Spleen (tissue), 11 donors: ENCODE measurements at regions not wholly inside any gene's neighbourhood (a gene's known extent, or its start where the extent isn't known, plus 50 kb on each side); places are given as distances from the start of the nearest gene placed in this dataset.

Source experiments
- DNase-seq: peaks from one replicate; pipeline ENCODE4 v3.0.0-alpha.2; 2020
- H3K27ac ChIP-seq, 8 donors: fragments of 200-600 bp; sonication (generic) in 7 of 8; 1 replicate in 4 of 8; 2 replicates in 4 of 8; pipeline versions ENCODE4 v1.5.0 to v1.8.0; 2016 to 2021; ENCODE audit warnings: inconsistent platforms in 4 of 8, mild to moderate bottlenecking in 4 of 8, moderate library complexity in 1 of 8
- H3K27me3 ChIP-seq, 7 donors: fragments of 200-600 bp; sonication (generic) in 6 of 7; replicated peaks in 1 of 7; 1 replicate in 4 of 7; 2 replicates in 3 of 7; pipeline versions ENCODE4 v1.5.0 to v1.8.0; 2016 to 2021; ENCODE audit warnings: inconsistent platforms in 3 of 7, mild to moderate bottlenecking in 1 of 7
- H3K36me3 ChIP-seq, 6 donors: fragments of 200-600 bp; sonication (generic) in 5 of 6; 1 replicate in 4 of 6; 2 replicates in 2 of 6; pipeline versions ENCODE4 v1.5.0 to v1.8.0; 2016 to 2021; ENCODE audit warnings: inconsistent platforms in 2 of 6
- H3K4me1 ChIP-seq, 6 donors: fragments of 200-600 bp; sonication (generic) in 5 of 6; 1 replicate in 3 of 6; 2 replicates in 3 of 6; pipeline versions ENCODE4 v1.5.0 to v1.8.0; 2016 to 2021; ENCODE audit warnings: inconsistent platforms in 3 of 6
- H3K4me3 ChIP-seq, 8 donors: fragments of 200-600 bp; sonication (generic) in 7 of 8; 1 replicate in 4 of 8; 2 replicates in 4 of 8; pipeline versions ENCODE4 v1.5.0 to v1.8.0; 2016 to 2021; ENCODE audit warnings: inconsistent platforms in 4 of 8, mild to moderate bottlenecking in 4 of 8, moderate library complexity in 2 of 8
- H3K9me3 ChIP-seq, 8 donors: fragments of 200-600 bp; sonication (generic) in 7 of 8; 1 replicate in 4 of 8; 2 replicates in 4 of 8; pipeline versions ENCODE4 v1.5.0 to v1.8.0; 2016 to 2021; ENCODE audit warnings: inconsistent platforms in 4 of 8
- CTCF ChIP-seq, 11 experiments: fragments of 200-600 bp in 7 of 11; fragments of 450-650 bp in 4 of 11; sonication (generic) in 4 of 11; IDR thresholded peaks in 8 of 11; conservative IDR thresholded peaks in 3 of 11; 1 replicate in 7 of 11; 2 replicates in 4 of 11; pipeline versions ENCODE4 v1.4.0 to v1.8.0; 2016 to 2021; ENCODE audit warnings: antibody characterized with exemption in 11 of 11, inconsistent platforms in 4 of 11, mild to moderate bottlenecking in 1 of 11
- POLR2A ChIP-seq, 3 donors: fragments of 450-650 bp; IDR thresholded peaks; one replicate each; pipeline ENCODE4 v1.5.1; 2017; ENCODE audit warnings: antibody characterized with exemption in 3 of 3, mild to moderate bottlenecking in 1 of 3
- POLR2AphosphoS5 ChIP-seq, 3 donors: sonication (generic); formaldehyde crosslinking; IDR thresholded peaks; one replicate each; pipeline ENCODE4 v1.5.1; 2017; ENCODE audit warnings: antibody characterized with exemption in 3 of 3
- WGBS, 5 donors: extraction: QIAGEN DNeasy Blood & Tissue Kit in 3 of 5; methylation state at CpG; one replicate each; pipeline versions ENCODE4 v1.1.5 to v1.1.7; 2013 to 2018; 5-methylcytosine and 5-hydroxymethylcytosine counted together
- intact Hi-C: fragments of 100-400 bp; cut with DNase I; formaldehyde crosslinking; loops from one replicate; pipeline ENCODE4 v1.15.0; 2023; ENCODE audit warnings: low total_unique reads
- donor health status: healthy with polysubstance abuse.
- donor health status: DM: no; HTN: no; CAD: no; lungs with moderate emphysema.
- donor health status: DM: no; HTN: no; CAD: no.
- donor health status: Bipolar disorder and iron deficiency.
- donor health status: healthy.
- donor health status: DM: no; HTN: no; CAD: no.
- donor health status: DM: yes; HTN: yes; CAD: no.

GRCh38 chr13:91111476-91112200 lies 235.8 kb upstream of the MIR17HG start:
- intact Hi-C loops = no loop called here
- H3K4me1 ChIP-seq = no peaks in the 10 kb centered on the region
- no peaks in the 10 kb centered on the region for H3K9me3 ChIP-seq
- H3K27ac ChIP-seq = no peak overlapping the region
- no peak for DNase-seq
- WGBS, 5 donors = 83 to 90% (median 86%) methylated on average over 6 of the region's 6 CpGs
- H3K4me3 ChIP-seq = no peak overlapping the region
- TF ChIP-seq POLR2AphosphoS5 (IDR thresholded peaks at IDR 0.05) (no peak), POLR2A (IDR thresholded peaks at IDR 0.05) (no peak), CTCF (IDR thresholded peaks at IDR 0.05 in 8 of 11, conservative IDR thresholded peaks at IDR 0.05 in 3 of 11) (no peak)
- H3K36me3 ChIP-seq = no peaks in the 10 kb centered on the region
- H3K27me3 ChIP-seq = no peaks in the 10 kb centered on the region

GRCh38 chr13:91112201-91112923 lies 235.1 kb upstream of the MIR17HG start:
- Histone ChIP-seq H3K4me3 (no peak overlapping the region), H3K4me1 (no peaks in the 10 kb centered on the region), H3K9me3 (no peaks in the 10 kb centered on the region), H3K27me3 (no peaks in the 10 kb centered on the region), H3K36me3 (no peaks in the 10 kb centered on the region), H3K27ac (no peak overlapping the region)
- TF ChIP-seq CTCF (IDR thresholded peaks at IDR 0.05 in 8 of 11, conservative IDR thresholded peaks at IDR 0.05 in 3 of 11) (no peak), POLR2AphosphoS5 (IDR thresholded peaks at IDR 0.05) (no peak), POLR2A (IDR thresholded peaks at IDR 0.05) (no peak)
- no peak for DNase-seq
- 85 to 92% (median 86%) methylated on average over 7 of the region's 7 CpGs for WGBS, 5 donors
- intact Hi-C loops = no loop called here

GRCh38 chr13:91112924-91113277 lies 234.6 kb upstream of the MIR17HG start:
- no peaks in the 10 kb centered on the region for H3K4me1 ChIP-seq
- H3K27ac ChIP-seq = no peak overlapping the region
- WGBS, 5 donors = 91 to 97% (median 92%) methylated on average over 1 of the region's 1 CpG
- no peaks in the 10 kb centered on the region for H3K27me3 ChIP-seq
- no peaks in the 10 kb centered on the region for H3K36me3 ChIP-seq
- no peak for TF ChIP-seq POLR2A (IDR thresholded peaks at IDR 0.05)
- no peak for TF ChIP-seq POLR2AphosphoS5 (IDR thresholded peaks at IDR 0.05)
- TF ChIP-seq CTCF (IDR thresholded peaks at IDR 0.05 in 8 of 11, conservative IDR thresholded peaks at IDR 0.05 in 3 of 11) = no peak
- no peaks in the 10 kb centered on the region for H3K9me3 ChIP-seq
- no peak for DNase-seq
- H3K4me3 ChIP-seq = no peak overlapping the region
- intact Hi-C loops = no loop called here

- TF ChIP-seq POLR2A (IDR thresholded peaks at IDR 0.05) (no peak), POLR2AphosphoS5 (IDR thresholded peaks at IDR 0.05) (no peak)
- H3K27ac ChIP-seq = no peak overlapping the region
- H3K4me3 ChIP-seq = no peak overlapping the region
- no peaks in the 10 kb centered on the region for H3K36me3 ChIP-seq
- 74 to 88% (median 82%) methylated on average over 1 of the region's 1 CpG for WGBS, 5 donors
- intact Hi-C loops = no loop called here
- no peaks in the 10 kb centered on the region for H3K9me3 ChIP-seq
- DNase-seq = no peak
- H3K4me1 ChIP-seq = no peaks in the 10 kb centered on the region
- H3K27me3 ChIP-seq = no peaks in the 10 kb centered on the region
Observed at GRCh38 chr13:91115776-91116175, 231.7 kb upstream of the MIR17HG start.
